ENCODE measurements at regions not wholly inside any gene's neighbourhood (a gene's known extent, or its start where the extent isn't known, plus 50 kb on each side); places are given as distances from the start of the nearest gene placed in this dataset.

DNA sequence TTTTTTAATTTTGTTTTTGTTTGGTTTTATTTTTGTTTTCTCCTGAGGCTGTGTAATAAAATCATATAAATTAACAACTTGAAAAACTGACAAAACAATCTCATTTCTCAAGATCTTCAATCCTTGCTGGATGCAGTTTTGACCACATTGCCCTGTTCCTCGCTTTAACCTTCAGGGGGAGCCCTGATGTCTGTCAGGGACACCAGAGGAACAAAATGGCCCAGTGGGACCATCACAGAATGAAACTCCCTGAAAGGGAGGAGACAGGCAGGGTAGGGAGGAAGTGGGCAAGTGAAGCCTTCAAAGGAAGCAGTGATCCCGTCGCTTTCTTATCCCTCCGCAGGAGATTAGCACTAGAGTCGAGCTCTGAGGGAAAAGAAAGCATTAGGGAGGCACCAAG is 274.9 kb upstream of the LDB2 start:
- Histone ChIP-seq H3K27ac (no peak overlapping the region), H3K9ac (no peak overlapping the region), H3K4me2 (no peak overlapping the region), H3K79me2 (ENCODE audit: low read depth) (no peaks in the 10 kb centered on the region), H4K20me1 (ENCODE audit: low read depth) (no peaks in the 10 kb centered on the region), H3K4me1 (no peaks in the 10 kb centered on the region), H3K9me3 (ENCODE audit: low read depth) (no peaks in the 10 kb centered on the region), H3K27me3 (no peaks in the 10 kb centered on the region), H3K36me3 (no peaks in the 10 kb centered on the region), H2AFZ (replicated peaks) (peak overlapping the region; percentile 76), H3F3A (ENCODE audit: low read depth) (no peaks in the 10 kb centered on the region), H3K4me3 (no peak overlapping the region)
- peaks cover 26% of the 10 kb centered on the region for H3K4me1 Mint-ChIP-seq
- H3K4me3 Mint-ChIP-seq: no peak overlapping the region
- H3K27me3 Mint-ChIP-seq (ENCODE audit: insufficient read depth, low read depth): peaks cover 2% of the 10 kb centered on the region
- no peaks in the 10 kb centered on the region for H3K36me3 Mint-ChIP-seq
- TF ChIP-seq, protein P1, sequence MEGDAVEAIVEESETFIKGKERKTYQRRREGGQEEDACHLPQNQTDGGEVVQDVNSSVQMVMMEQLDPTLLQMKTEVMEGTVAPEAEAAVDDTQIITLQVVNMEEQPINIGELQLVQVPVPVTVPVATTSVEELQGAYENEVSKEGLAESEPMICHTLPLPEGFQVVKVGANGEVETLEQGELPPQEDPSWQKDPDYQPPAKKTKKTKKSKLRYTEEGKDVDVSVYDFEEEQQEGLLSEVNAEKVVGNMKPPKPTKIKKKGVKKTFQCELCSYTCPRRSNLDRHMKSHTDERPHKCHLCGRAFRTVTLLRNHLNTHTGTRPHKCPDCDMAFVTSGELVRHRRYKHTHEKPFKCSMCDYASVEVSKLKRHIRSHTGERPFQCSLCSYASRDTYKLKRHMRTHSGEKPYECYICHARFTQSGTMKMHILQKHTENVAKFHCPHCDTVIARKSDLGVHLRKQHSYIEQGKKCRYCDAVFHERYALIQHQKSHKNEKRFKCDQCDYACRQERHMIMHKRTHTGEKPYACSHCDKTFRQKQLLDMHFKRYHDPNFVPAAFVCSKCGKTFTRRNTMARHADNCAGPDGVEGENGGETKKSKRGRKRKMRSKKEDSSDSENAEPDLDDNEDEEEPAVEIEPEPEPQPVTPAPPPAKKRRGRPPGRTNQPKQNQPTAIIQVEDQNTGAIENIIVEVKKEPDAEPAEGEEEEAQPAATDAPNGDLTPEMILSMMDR (IDR thresholded peaks at IDR 0.05): peak; percentile 65
- TF ChIP-seq EZH2 (IDR thresholded peaks at IDR 0.05) (no peak), EZH2phosphoT487 (IDR thresholded peaks at IDR 0.05) (no peak)
- H3K9me3 Mint-ChIP-seq: no peaks in the 10 kb centered on the region
- peak; percentile 69 for DNase-seq (ENCODE audit: low spot score)
- no peak overlapping the region for H3K27ac Mint-ChIP-seq

DNA sequence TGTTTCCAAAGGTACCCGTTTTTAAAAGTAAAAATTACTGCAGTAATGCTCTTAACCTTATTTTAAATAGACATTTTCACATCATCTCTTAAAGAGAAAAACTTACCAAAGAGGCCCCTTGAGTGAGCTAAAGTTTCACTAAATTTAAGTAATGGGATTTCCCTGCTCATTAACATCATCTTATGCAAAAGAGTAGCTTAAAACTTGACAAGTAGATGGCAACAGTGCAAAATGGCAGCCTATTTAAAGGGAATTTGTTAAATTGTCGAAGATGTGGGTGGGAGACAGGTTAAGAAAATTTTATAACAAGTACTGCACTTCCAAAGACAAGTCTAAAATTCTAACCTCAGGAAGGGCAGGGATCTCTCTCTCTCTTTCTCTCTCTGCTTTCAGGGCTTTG is 271.7 kb upstream of the LDB2 start:
- Histone ChIP-seq H3K4me3 (no peak overlapping the region), H3F3A (ENCODE audit: low read depth) (no peaks in the 10 kb centered on the region), H3K9me3 (ENCODE audit: low read depth) (no peaks in the 10 kb centered on the region), H3K36me3 (no peaks in the 10 kb centered on the region), H3K9ac (no peak overlapping the region), H3K79me2 (ENCODE audit: low read depth) (no peaks in the 10 kb centered on the region), H3K27ac (no peak overlapping the region), H3K27me3 (no peaks in the 10 kb centered on the region), H2AFZ (replicated peaks) (no peak overlapping the region), H3K4me2 (no peak overlapping the region), H4K20me1 (ENCODE audit: low read depth) (no peaks in the 10 kb centered on the region), H3K4me1 (no peaks in the 10 kb centered on the region)
- Mint-ChIP-seq H3K27ac (no peak overlapping the region), H3K4me3 (no peak overlapping the region), H3K27me3 (ENCODE audit: insufficient read depth, low read depth) (peaks cover 2% of the 10 kb centered on the region), H3K36me3 (no peaks in the 10 kb centered on the region), H3K9me3 (no peaks in the 10 kb centered on the region), H3K4me1 (peaks cover 37% of the 10 kb centered on the region)
- DNase-seq (ENCODE audit: low spot score): no peak
- no peak for TF ChIP-seq EZH2 (IDR thresholded peaks at IDR 0.05)
- no peak for TF ChIP-seq EZH2phosphoT487 (IDR thresholded peaks at IDR 0.05)
- TF ChIP-seq, protein P1 (IDR thresholded peaks at IDR 0.05): no peak

DNA sequence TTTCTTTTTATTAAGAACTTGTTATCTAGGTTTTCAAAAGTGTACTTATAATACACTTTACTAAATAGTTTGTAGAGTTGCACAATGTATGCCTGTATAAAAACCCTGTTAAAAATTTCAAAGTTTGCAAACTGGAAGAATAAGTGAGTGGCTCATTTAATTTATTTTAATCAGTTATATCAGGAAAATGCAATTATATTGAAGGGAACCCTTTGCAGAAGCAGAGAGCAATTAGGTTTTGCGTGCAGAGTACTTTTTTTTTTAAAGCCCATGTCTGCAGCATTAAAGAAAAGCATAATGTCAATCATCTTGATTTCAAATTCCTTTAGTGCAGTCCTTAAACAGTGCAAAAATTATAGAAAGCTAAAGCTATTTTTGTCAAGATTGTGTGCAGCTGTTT is 271.3 kb upstream of the LDB2 start:
- Histone ChIP-seq H3K4me1 (no peaks in the 10 kb centered on the region), H3K27me3 (no peaks in the 10 kb centered on the region), H2AFZ (replicated peaks) (no peak overlapping the region), H3K9ac (no peak overlapping the region), H3K79me2 (ENCODE audit: low read depth) (no peaks in the 10 kb centered on the region), H4K20me1 (ENCODE audit: low read depth) (no peaks in the 10 kb centered on the region), H3K27ac (no peak overlapping the region), H3K4me3 (no peak overlapping the region), H3F3A (ENCODE audit: low read depth) (no peaks in the 10 kb centered on the region), H3K4me2 (no peak overlapping the region), H3K36me3 (no peaks in the 10 kb centered on the region), H3K9me3 (ENCODE audit: low read depth) (no peaks in the 10 kb centered on the region)
- Mint-ChIP-seq H3K9me3 (no peaks in the 10 kb centered on the region), H3K27me3 (ENCODE audit: insufficient read depth, low read depth) (peaks cover 2% of the 10 kb centered on the region), H3K27ac (no peak overlapping the region), H3K4me3 (no peak overlapping the region), H3K4me1 (peaks cover 37% of the 10 kb centered on the region), H3K36me3 (no peaks in the 10 kb centered on the region)
- TF ChIP-seq, protein P1 (IDR thresholded peaks at IDR 0.05): no peak
- no peak for DNase-seq (ENCODE audit: low spot score)

DNA sequence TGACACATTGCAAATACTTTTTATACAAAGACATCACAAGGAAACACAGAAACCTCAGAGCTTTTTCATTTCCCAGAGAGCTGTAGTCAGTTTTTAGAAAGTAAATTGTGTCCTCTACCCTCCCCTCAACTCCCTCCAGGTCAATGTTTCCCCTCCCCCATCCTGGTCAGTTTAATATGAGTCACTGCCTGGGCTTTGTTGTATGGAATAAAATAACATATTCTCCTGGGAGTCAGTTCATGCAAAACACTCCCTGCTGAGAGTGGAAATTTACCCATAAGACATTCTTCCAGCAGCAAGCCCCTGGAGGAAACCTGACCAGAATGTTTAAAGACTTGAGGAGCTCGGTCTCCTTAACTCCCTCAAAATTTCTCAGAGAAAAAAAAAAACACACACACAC is 270.1 kb upstream of the LDB2 start:
- H3K27ac ChIP-seq: no peak overlapping the region
- H3K9me3 Mint-ChIP-seq: no peaks in the 10 kb centered on the region
- H3K79me2 ChIP-seq (ENCODE audit: low read depth): no peaks in the 10 kb centered on the region
- no peaks in the 10 kb centered on the region for H3K9me3 ChIP-seq (ENCODE audit: low read depth)
- peaks cover 1% of the 10 kb centered on the region for H3K27me3 Mint-ChIP-seq (ENCODE audit: insufficient read depth, low read depth)
- H3K36me3 Mint-ChIP-seq: no peaks in the 10 kb centered on the region
- H3F3A ChIP-seq (ENCODE audit: low read depth): no peaks in the 10 kb centered on the region
- H3K4me1 ChIP-seq: no peaks in the 10 kb centered on the region
- peak overlapping the region; percentile 11 for H3K4me3 Mint-ChIP-seq
- H3K4me1 Mint-ChIP-seq: peaks cover 37% of the 10 kb centered on the region
- H3K4me2 ChIP-seq: no peak overlapping the region
- H3K9ac ChIP-seq: no peak overlapping the region
- H3K4me3 ChIP-seq: no peak overlapping the region
- H2AFZ ChIP-seq (replicated peaks): no peak overlapping the region
- no peaks in the 10 kb centered on the region for H3K27me3 ChIP-seq
- H3K27ac Mint-ChIP-seq: peak overlapping the region; percentile 43
- no peak for DNase-seq (ENCODE audit: low spot score)
- no peaks in the 10 kb centered on the region for H3K36me3 ChIP-seq
- TF ChIP-seq, protein P1 (IDR thresholded peaks at IDR 0.05): no peak
- no peak for TF ChIP-seq EZH2 (IDR thresholded peaks at IDR 0.05)
- no peak for TF ChIP-seq EZH2phosphoT487 (IDR thresholded peaks at IDR 0.05)
- no peaks in the 10 kb centered on the region for H4K20me1 ChIP-seq (ENCODE audit: low read depth)

Data from neural progenitor cell (in vitro differentiated cells).